ENCODE measurements at regions not wholly inside any gene's neighbourhood (a gene's known extent, or its start where the extent isn't known, plus 50 kb on each side); places are given as distances from the start of the nearest gene placed in this dataset.

- TF ChIP-seq CTCF (tag by site-specific recombination; IDR thresholded peaks at IDR 0.05) (no peak), MYNN (tag by site-specific recombination; IDR thresholded peaks at IDR 0.05; ENCODE audit: borderline replicate concordance) (no peak), ZNF335 (tag by site-specific recombination; conservative IDR thresholded peaks at IDR 0.05) (no peak), ZNF704 (tag by site-specific recombination; IDR thresholded peaks at IDR 0.05) (no peak), PRDM4 (tag by site-specific recombination; IDR thresholded peaks at IDR 0.05) (no peak), ZNF404 (tag by site-specific recombination; IDR thresholded peaks at IDR 0.05) (no peak), ZNF76 (tag by site-specific recombination; IDR thresholded peaks at IDR 0.05; ENCODE audit: borderline replicate concordance, low read depth) (no peak), ZNF488 (tag by site-specific recombination; IDR thresholded peaks at IDR 0.05) (no peak), ZNF23 (tag by site-specific recombination; IDR thresholded peaks at IDR 0.05; ENCODE audit: borderline replicate concordance) (no peak), SP7 (tag by site-specific recombination; IDR thresholded peaks at IDR 0.05) (no peak)
These were observed 82.2 kb upstream of the HABP2 start for GRCh38 chr10:113470372-113471240.

Measured in HEK293 (cell line).